Peyer's patch (tissue), 4 donors: ENCODE measurements at regions not wholly inside any gene's neighbourhood (a gene's known extent, or its start where the extent isn't known, plus 50 kb on each side); places are given as distances from the start of the nearest gene placed in this dataset.

Experiments used
- POLR2A ChIP-seq, 2 donors: fragments of 450-650 bp; IDR thresholded peaks; one replicate each; pipeline ENCODE4 v1.5.1; 2017; ENCODE audit warnings: antibody characterized with exemption in 2 of 2, mild to moderate bottlenecking in 2 of 2, moderate library complexity in 2 of 2
- TF ChIP-seq, protein P1 (sequence below), 6 experiments: fragments of 450-650 bp in 4 of 6; fragments of 200-600 bp in 2 of 6; sonication (generic) in 1 of 6; IDR thresholded peaks; one replicate each; pipeline ENCODE4 v1.5.1; 2017 to 2019; ENCODE audit warnings: antibody characterized with exemption in 6 of 6, mild to moderate bottlenecking in 3 of 6, moderate library complexity in 1 of 6

DNA sequence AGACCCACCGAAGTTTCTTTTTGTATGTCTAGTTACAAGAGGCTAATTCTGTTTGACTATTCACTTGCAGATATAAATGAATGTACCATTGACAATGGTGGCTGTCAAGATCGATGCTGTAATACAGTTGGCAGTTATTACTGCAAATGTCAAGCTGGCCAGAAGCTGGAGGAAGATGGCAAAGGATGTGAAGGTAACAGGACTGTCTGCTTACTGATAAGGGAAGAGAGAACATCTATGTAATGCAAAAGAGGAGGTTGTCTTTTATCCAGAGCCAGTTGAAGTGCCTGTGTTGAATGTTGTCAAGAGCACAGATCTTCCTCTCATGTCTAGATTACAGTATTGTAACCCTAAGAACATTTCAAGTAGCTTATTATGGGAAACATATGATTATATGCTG, 549.5 kb upstream of the GOLIM4 start:
- TF ChIP-seq, protein P1, sequence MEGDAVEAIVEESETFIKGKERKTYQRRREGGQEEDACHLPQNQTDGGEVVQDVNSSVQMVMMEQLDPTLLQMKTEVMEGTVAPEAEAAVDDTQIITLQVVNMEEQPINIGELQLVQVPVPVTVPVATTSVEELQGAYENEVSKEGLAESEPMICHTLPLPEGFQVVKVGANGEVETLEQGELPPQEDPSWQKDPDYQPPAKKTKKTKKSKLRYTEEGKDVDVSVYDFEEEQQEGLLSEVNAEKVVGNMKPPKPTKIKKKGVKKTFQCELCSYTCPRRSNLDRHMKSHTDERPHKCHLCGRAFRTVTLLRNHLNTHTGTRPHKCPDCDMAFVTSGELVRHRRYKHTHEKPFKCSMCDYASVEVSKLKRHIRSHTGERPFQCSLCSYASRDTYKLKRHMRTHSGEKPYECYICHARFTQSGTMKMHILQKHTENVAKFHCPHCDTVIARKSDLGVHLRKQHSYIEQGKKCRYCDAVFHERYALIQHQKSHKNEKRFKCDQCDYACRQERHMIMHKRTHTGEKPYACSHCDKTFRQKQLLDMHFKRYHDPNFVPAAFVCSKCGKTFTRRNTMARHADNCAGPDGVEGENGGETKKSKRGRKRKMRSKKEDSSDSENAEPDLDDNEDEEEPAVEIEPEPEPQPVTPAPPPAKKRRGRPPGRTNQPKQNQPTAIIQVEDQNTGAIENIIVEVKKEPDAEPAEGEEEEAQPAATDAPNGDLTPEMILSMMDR (IDR thresholded peaks at IDR 0.05): no peak
- no peak for TF ChIP-seq POLR2A (IDR thresholded peaks at IDR 0.05)
